PC-9 (cell line): ENCODE measurements at regions not wholly inside any gene's neighbourhood (a gene's known extent, or its start where the extent isn't known, plus 50 kb on each side); places are given as distances from the start of the nearest gene placed in this dataset.

Source experiments
- BruUV-seq: library from RNA; stranded (reverse); fragments of 400-500 nt; replicated peaks from 2 replicates; lab custom pipeline; 2021; lab: Mats Ljungman, UMichigan
- CTCF ChIA-PET: fragments of 300-600 bp; sonication (Branson Sonifier 250); formaldehyde crosslinking; loops from one replicate; lab custom pipeline; 2022; ENCODE audit warnings: antibody characterized with exemption; lab: Charles Lee
- POLR2A ChIA-PET: fragments of 300-600 bp; sonication (Branson Sonifier 250); formaldehyde crosslinking; loops from one replicate; lab custom pipeline; 2022; ENCODE audit warnings: antibody characterized with exemption; ENCODE audit not compliant: unreplicated experiment; lab: Charles Lee
- DNase-seq, 2 experiments: peaks; one replicate each; pipeline versions ENCODE4 v3.0.0 to v3.0.0-alpha.2; 2015 to 2022; ENCODE audit warnings: mixed read lengths in 1 of 2
- H2AFZ ChIP-seq: fragments of 200-600 bp; sonication (generic); 2 replicates; pipeline ENCODE4 v1.8.1; 2017; ENCODE audit warnings: antibody characterized with exemption
- H3F3A ChIP-seq: fragments of 200-600 bp; sonication (generic); 2 replicates; pipeline ENCODE4 v1.8.1; 2017; ENCODE audit warnings: antibody characterized with exemption, mild to moderate bottlenecking, low read depth; ENCODE audit not compliant: insufficient read depth
- H3K27ac ChIP-seq: fragments of 200-600 bp; sonication (generic); 2 replicates; pipeline ENCODE4 v1.6.1; 2016; ENCODE audit warnings: mixed run types
- H3K27me3 ChIP-seq: fragments of 200-600 bp; sonication (generic); 2 replicates; pipeline ENCODE4 v1.6.1; 2016; ENCODE audit warnings: low read depth, mixed run types; ENCODE audit not compliant: insufficient read depth
- H3K36me3 ChIP-seq: fragments of 200-600 bp; sonication (generic); 2 replicates; pipeline ENCODE4 v1.6.1; 2016; ENCODE audit warnings: low read depth, mixed run types
- H3K4me1 ChIP-seq: fragments of 200-600 bp; sonication (generic); replicated peaks from 2 replicates; pipeline ENCODE4 v1.6.1; 2016; ENCODE audit warnings: mixed run types; ENCODE audit not compliant: insufficient read depth
- H3K4me2 ChIP-seq: fragments of 200-600 bp; sonication (generic); 2 replicates; pipeline ENCODE4 v1.6.1; 2017; ENCODE audit warnings: mixed run types
- H3K4me3 ChIP-seq: fragments of 200-600 bp; sonication (generic); 2 replicates; pipeline ENCODE4 v1.6.1; 2016; ENCODE audit warnings: mixed run types
- H3K79me2 ChIP-seq: fragments of 200-600 bp; sonication (generic); 2 replicates; pipeline ENCODE4 v1.6.1; 2017; ENCODE audit warnings: low read depth, mixed run types
- H3K9me2 ChIP-seq: fragments of 200-600 bp; sonication (generic); 2 replicates; pipeline ENCODE4 v1.8.1; 2017; ENCODE audit warnings: mild to moderate bottlenecking; ENCODE audit not compliant: insufficient read depth
- H3K9me3 ChIP-seq: fragments of 200-600 bp; sonication (generic); 2 replicates; pipeline ENCODE4 v1.8.1; 2016; ENCODE audit warnings: low read depth; ENCODE audit not compliant: insufficient read depth
- H4K20me1 ChIP-seq: fragments of 200-600 bp; sonication (generic); 2 replicates; pipeline ENCODE4 v1.8.1; 2017; ENCODE audit not compliant: insufficient read depth
- EZH2 ChIP-seq: fragments of 200-600 bp; sonication (generic); IDR thresholded peaks from 2 replicates; pipeline ENCODE4 v1.8.0; 2017; ENCODE audit warnings: antibody characterized with exemption, low read depth
- intact Hi-C: fragments of 100-400 bp; cut with micrococcal nuclease; formaldehyde crosslinking; loops from one replicate; pipeline ENCODE4 v1.10.0; 2022; ENCODE audit not compliant: unreplicated experiment
- TF ChIP-seq, protein P1 (sequence below): fragments of 200-600 bp; sonication (generic); conservative IDR thresholded peaks from 2 replicates; pipeline ENCODE4 v1.6.1; 2017; ENCODE audit warnings: mixed run types, antibody characterized with exemption, mild to moderate bottlenecking, moderate library complexity

DNA sequence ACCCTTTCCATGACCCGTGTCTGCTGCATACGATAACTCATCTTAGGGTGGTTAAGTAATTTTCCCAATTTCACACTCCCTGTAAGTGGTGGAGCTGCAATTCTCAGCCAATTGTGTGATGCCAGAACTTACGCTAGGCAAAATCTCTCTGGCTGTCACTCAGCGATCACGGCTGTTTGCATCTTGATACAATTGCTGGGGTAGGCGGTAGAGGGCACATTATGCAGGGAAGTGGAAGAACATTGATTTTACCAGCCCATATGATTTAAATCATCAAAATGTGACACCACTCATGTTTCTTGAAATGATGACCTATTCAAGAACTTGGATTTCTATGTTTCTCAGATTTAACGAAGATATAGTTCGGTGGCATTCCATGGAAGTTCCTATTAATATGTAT, 108.7 kb upstream of the ADARB2 start:
- DNase-seq, result no peak
- H3K27ac ChIP-seq, result no peak overlapping the region
- intact Hi-C loops, result no loop called here
- H3K4me2 ChIP-seq, result no peak overlapping the region
- CTCF ChIA-PET, result no interaction called here
- POLR2A ChIA-PET, result no interaction called here
- H2AFZ ChIP-seq, result no peak overlapping the region
- H3K9me2 ChIP-seq, result no peaks in the 10 kb centered on the region
- H3K4me1 ChIP-seq, result no peaks in the 10 kb centered on the region
- no TSS peak for BruUV-seq
- TF ChIP-seq, protein P1, sequence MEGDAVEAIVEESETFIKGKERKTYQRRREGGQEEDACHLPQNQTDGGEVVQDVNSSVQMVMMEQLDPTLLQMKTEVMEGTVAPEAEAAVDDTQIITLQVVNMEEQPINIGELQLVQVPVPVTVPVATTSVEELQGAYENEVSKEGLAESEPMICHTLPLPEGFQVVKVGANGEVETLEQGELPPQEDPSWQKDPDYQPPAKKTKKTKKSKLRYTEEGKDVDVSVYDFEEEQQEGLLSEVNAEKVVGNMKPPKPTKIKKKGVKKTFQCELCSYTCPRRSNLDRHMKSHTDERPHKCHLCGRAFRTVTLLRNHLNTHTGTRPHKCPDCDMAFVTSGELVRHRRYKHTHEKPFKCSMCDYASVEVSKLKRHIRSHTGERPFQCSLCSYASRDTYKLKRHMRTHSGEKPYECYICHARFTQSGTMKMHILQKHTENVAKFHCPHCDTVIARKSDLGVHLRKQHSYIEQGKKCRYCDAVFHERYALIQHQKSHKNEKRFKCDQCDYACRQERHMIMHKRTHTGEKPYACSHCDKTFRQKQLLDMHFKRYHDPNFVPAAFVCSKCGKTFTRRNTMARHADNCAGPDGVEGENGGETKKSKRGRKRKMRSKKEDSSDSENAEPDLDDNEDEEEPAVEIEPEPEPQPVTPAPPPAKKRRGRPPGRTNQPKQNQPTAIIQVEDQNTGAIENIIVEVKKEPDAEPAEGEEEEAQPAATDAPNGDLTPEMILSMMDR, result no peak
- TF ChIP-seq EZH2, result no peak
- no peaks in the 10 kb centered on the region for H3K36me3 ChIP-seq
- H4K20me1 ChIP-seq, result no peaks in the 10 kb centered on the region
- no peaks in the 10 kb centered on the region for H3K79me2 ChIP-seq
- no peaks in the 10 kb centered on the region for H3K9me3 ChIP-seq
- peaks cover 21% of the 10 kb centered on the region; the same call in 1 of the 2 replicates for H3K27me3 ChIP-seq
- no peaks in the 10 kb centered on the region for H3F3A ChIP-seq
- no peak overlapping the region for H3K4me3 ChIP-seq

DNA sequence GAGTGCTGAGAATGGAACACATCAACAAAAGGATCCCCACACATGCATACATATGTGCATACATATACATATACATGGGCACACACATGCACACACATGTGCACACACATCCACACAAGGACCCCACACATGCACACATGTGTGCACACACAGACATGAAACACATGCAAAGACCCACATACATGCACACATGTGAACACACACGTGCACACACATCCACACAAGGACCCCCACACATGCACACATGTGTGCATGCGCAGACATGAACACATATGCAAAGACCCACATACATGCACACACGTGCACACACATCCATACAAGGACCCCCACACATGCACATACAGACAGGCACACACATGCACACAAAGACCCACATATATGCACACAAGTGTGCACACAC, 104.4 kb upstream of the ADARB2 start:
- ChIA-PET POLR2A (no interaction called here), CTCF (no interaction called here)
- BruUV-seq, result no TSS peak
- H3K79me2 ChIP-seq, result no peaks in the 10 kb centered on the region
- H3K4me2 ChIP-seq, result no peak overlapping the region
- no peak for DNase-seq
- no peak overlapping the region for H2AFZ ChIP-seq
- H3K9me2 ChIP-seq, result no peaks in the 10 kb centered on the region
- no peak overlapping the region for H3K4me3 ChIP-seq
- no peaks in the 10 kb centered on the region for H3K9me3 ChIP-seq
- H3K36me3 ChIP-seq, result no peaks in the 10 kb centered on the region
- no peak overlapping the region for H3K27ac ChIP-seq
- TF ChIP-seq, protein P1, result no peak
- no peak for TF ChIP-seq EZH2
- no peaks in the 10 kb centered on the region for H3F3A ChIP-seq
- H3K4me1 ChIP-seq, result no peaks in the 10 kb centered on the region
- peaks cover 17% of the 10 kb centered on the region; the same call in 1 of the 2 replicates for H3K27me3 ChIP-seq
- intact Hi-C loops, result no loop called here
- H4K20me1 ChIP-seq, result no peaks in the 10 kb centered on the region

DNA sequence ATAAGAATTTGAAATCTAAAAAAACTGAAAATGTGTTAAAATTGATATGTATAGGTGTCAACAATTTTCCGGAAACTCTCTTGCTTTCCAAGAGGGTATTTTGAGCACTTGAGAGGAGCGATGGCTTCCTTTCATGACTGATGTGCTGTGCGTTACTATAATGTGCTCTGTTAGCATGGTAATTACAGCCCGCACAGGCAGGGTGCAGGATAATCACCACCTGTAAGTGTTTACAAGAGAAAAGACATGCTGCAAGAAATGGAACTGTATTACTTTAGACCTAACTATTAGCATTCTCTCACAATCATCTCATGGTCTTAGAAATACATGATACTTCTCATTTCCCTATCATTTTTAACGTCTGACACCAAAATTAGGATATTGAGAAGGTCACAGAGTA, 92.4 kb upstream of the ADARB2 start:
- no peaks in the 10 kb centered on the region for H3F3A ChIP-seq
- no peak overlapping the region for H3K4me3 ChIP-seq
- no peak overlapping the region for H3K4me2 ChIP-seq
- no peaks in the 10 kb centered on the region for H3K9me3 ChIP-seq
- H4K20me1 ChIP-seq, result no peaks in the 10 kb centered on the region
- ChIA-PET POLR2A (no interaction called here), CTCF (no interaction called here)
- H3K36me3 ChIP-seq, result no peaks in the 10 kb centered on the region
- no peak for DNase-seq
- no peak overlapping the region for H3K27ac ChIP-seq
- no peaks in the 10 kb centered on the region for H3K79me2 ChIP-seq
- H3K9me2 ChIP-seq, result no peaks in the 10 kb centered on the region
- intact Hi-C loops, result no loop called here
- H3K4me1 ChIP-seq, result no peaks in the 10 kb centered on the region
- H2AFZ ChIP-seq, result no peak overlapping the region
- peaks cover 19% of the 10 kb centered on the region; the same call in 1 of the 2 replicates for H3K27me3 ChIP-seq
- TF ChIP-seq, protein P1, result no peak
- TF ChIP-seq EZH2, result no peak
- no TSS peak for BruUV-seq
